ENCODE measurements at regions not wholly inside any gene's neighbourhood (a gene's known extent, or its start where the extent isn't known, plus 50 kb on each side); places are given as distances from the start of the nearest gene placed in this dataset.

DNA sequence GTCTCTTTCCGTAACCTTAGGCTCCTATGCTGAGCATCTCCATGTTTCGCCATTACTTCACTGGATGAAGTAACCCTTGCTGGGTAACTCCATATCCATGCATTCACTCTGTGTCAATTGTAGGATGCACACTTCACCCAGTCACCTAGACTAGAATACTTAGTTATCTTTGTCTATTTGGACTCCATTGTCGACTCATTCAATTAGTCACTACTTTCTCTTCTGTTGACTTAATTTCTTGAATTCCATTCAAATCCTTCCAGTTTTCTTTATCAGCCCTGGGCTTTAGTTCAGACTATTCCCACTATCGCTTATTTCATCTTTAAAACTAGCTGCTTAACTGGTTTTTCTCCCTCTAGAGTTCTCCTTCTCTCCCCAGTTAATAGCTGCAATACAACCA, 111.3 kb upstream of the TNS3 start:
- TF ChIP-seq, protein P1, sequence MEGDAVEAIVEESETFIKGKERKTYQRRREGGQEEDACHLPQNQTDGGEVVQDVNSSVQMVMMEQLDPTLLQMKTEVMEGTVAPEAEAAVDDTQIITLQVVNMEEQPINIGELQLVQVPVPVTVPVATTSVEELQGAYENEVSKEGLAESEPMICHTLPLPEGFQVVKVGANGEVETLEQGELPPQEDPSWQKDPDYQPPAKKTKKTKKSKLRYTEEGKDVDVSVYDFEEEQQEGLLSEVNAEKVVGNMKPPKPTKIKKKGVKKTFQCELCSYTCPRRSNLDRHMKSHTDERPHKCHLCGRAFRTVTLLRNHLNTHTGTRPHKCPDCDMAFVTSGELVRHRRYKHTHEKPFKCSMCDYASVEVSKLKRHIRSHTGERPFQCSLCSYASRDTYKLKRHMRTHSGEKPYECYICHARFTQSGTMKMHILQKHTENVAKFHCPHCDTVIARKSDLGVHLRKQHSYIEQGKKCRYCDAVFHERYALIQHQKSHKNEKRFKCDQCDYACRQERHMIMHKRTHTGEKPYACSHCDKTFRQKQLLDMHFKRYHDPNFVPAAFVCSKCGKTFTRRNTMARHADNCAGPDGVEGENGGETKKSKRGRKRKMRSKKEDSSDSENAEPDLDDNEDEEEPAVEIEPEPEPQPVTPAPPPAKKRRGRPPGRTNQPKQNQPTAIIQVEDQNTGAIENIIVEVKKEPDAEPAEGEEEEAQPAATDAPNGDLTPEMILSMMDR (IDR thresholded peaks at IDR 0.05; ENCODE audit: insufficient read depth, low read length, poor library complexity, severe bottlenecking): no peak
- TF ChIP-seq EZH2phosphoT487 (conservative IDR thresholded peaks at IDR 0.05; ENCODE audit: low read length): no peak

Data from SU-DHL-6 (cell line).